ENCODE measurements at regions not wholly inside any gene's neighbourhood (a gene's known extent, or its start where the extent isn't known, plus 50 kb on each side); places are given as distances from the start of the nearest gene placed in this dataset.

DNA sequence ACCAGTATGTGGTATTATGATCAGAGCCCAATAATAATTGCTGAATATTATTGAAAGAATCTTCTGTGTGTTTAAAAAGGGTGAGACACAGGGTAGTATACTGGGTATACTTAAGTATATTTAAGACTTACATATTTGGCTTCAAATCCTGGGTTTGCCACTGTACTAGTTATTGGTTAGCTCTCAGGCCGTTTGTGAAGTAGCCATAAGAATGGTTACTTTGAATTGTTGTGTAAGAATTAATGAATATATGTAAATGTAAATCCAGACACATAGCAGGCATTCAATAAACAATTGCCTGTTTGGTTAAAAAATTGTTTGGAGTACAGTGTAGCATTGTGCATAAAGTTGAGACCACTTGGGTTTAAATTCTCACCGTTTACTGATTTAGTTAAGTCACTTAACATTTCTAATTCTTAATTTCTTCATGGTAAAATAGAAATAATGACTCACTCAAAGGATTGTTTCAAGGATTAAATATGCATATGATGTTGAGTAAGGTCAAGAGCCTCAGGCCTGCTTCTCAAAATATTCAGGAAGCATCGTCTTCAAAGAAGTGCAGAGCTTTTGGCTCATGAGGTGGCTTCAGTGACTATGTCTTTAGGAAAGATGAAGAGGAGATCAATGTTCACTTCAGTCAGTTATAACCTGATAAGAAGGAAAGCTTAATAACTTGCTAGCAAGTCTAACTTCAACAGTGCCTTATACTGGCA lies 207.9 kb upstream of the NT5C1B start:
- TF ChIP-seq, protein P1, sequence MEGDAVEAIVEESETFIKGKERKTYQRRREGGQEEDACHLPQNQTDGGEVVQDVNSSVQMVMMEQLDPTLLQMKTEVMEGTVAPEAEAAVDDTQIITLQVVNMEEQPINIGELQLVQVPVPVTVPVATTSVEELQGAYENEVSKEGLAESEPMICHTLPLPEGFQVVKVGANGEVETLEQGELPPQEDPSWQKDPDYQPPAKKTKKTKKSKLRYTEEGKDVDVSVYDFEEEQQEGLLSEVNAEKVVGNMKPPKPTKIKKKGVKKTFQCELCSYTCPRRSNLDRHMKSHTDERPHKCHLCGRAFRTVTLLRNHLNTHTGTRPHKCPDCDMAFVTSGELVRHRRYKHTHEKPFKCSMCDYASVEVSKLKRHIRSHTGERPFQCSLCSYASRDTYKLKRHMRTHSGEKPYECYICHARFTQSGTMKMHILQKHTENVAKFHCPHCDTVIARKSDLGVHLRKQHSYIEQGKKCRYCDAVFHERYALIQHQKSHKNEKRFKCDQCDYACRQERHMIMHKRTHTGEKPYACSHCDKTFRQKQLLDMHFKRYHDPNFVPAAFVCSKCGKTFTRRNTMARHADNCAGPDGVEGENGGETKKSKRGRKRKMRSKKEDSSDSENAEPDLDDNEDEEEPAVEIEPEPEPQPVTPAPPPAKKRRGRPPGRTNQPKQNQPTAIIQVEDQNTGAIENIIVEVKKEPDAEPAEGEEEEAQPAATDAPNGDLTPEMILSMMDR (IDR thresholded peaks at IDR 0.05): no peak
- no peak for TF ChIP-seq POLR2A (IDR thresholded peaks at IDR 0.05)
